ENCODE measurements at regions not wholly inside any gene's neighbourhood (a gene's known extent, or its start where the extent isn't known, plus 50 kb on each side); places are given as distances from the start of the nearest gene placed in this dataset.

DNA sequence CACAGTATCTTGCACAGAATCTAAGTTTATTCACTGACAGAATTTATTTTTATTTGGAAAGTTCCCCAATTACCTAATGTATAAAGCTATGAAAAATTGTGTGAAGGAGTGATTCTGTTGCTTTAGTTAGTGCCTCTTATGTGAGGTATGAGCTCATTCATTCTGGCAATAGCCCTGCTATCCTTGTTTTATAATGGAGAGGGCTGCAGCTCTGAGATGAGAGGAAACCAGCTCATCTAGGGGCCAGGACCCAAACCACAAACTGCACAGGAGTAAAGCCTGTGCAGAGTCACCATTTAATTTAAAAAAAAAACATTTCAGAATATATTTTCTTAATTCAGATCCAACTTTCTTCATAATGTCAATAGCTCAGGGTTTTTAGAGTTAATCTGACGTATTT lies 383.0 kb downstream of the TMEM182 start:
- no peaks in the 10 kb centered on the region for H3K27me3 ChIP-seq
- no peaks in the 10 kb centered on the region for H3K4me1 ChIP-seq
- 0 to 85% methylated on average over 1 of the region's 1 CpG for WGBS, 2 donors
- no peak overlapping the region for H3K27ac ChIP-seq
- no peaks in the 10 kb centered on the region for H3K9me3 ChIP-seq
- TF ChIP-seq, protein P1, sequence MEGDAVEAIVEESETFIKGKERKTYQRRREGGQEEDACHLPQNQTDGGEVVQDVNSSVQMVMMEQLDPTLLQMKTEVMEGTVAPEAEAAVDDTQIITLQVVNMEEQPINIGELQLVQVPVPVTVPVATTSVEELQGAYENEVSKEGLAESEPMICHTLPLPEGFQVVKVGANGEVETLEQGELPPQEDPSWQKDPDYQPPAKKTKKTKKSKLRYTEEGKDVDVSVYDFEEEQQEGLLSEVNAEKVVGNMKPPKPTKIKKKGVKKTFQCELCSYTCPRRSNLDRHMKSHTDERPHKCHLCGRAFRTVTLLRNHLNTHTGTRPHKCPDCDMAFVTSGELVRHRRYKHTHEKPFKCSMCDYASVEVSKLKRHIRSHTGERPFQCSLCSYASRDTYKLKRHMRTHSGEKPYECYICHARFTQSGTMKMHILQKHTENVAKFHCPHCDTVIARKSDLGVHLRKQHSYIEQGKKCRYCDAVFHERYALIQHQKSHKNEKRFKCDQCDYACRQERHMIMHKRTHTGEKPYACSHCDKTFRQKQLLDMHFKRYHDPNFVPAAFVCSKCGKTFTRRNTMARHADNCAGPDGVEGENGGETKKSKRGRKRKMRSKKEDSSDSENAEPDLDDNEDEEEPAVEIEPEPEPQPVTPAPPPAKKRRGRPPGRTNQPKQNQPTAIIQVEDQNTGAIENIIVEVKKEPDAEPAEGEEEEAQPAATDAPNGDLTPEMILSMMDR (IDR thresholded peaks at IDR 0.05), result no peak
- no peak overlapping the region for H3K4me3 ChIP-seq
- no peak for ATAC-seq
- no peaks in the 10 kb centered on the region for H3K36me3 ChIP-seq
- intact Hi-C loops (cut with DNase I), result no loop called here
- DNase-seq, result no peak

DNA sequence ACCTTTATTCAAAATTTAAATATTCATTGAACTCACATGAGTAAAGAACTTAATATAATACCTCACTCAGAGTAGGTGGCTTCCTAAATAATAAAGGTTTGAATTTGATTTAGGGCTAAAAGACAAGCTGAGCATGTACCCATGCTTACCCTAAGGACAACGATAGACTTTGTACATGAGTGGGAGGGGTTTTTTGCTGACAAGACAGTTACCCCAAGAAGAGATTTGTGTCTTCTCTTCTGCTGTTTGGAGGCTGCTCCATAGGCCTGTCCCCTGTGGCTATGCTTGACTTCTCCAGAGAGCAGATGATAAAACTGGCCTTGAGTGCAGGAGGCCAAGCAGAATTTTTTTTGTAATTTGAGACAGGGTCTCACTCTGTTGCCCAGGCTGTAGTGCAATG lies 383.9 kb downstream of the TMEM182 start:
- intact Hi-C loops (cut with DNase I), result no loop called here
- TF ChIP-seq, protein P1 (IDR thresholded peaks at IDR 0.05), result no peak
- no peak overlapping the region for H3K4me3 ChIP-seq
- WGBS, 2 donors, result 81 to 84% methylated on average over 1 of the region's 1 CpG
- no peaks in the 10 kb centered on the region for H3K27me3 ChIP-seq
- ATAC-seq (no peak), DNase-seq (no peak)
- no peaks in the 10 kb centered on the region for H3K36me3 ChIP-seq
- no peaks in the 10 kb centered on the region for H3K4me1 ChIP-seq
- H3K9me3 ChIP-seq, result no peaks in the 10 kb centered on the region
- no peak overlapping the region for H3K27ac ChIP-seq

DNA sequence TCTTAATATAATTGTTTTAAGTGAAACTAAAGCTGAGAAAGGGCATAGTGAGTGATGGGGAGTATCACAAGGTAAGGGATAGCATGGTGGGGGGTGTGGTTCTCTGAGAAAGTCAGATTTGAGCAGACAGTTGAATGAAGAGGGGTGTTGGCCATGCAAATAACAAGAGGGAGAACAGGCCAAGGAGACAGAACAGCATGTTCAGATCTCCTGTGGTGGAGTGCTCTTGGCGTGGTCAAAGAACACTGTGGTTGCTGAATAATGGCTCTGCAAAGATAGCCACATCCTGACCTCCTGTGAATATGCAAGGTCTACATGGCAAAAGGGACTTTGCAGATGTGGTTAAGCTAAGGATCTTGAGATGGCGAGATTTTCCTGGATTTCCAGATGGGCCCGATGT lies 389.2 kb downstream of the TMEM182 start:
- H3K9me3 ChIP-seq, result no peaks in the 10 kb centered on the region
- 85 to 95% methylated on average over 3 of the region's 3 CpGs for WGBS, 2 donors
- TF ChIP-seq, protein P1 (IDR thresholded peaks at IDR 0.05), result no peak
- no peak overlapping the region for H3K27ac ChIP-seq
- no peak overlapping the region for H3K4me3 ChIP-seq
- H3K4me1 ChIP-seq, result no peaks in the 10 kb centered on the region
- DNase-seq (no peak), ATAC-seq (no peak)
- peaks cover 0 to 11% (median 0%) of the 10 kb centered on the region in 7 donors for H3K27me3 ChIP-seq
- no peaks in the 10 kb centered on the region for H3K36me3 ChIP-seq
- intact Hi-C loops (cut with DNase I), result no loop called here

DNA sequence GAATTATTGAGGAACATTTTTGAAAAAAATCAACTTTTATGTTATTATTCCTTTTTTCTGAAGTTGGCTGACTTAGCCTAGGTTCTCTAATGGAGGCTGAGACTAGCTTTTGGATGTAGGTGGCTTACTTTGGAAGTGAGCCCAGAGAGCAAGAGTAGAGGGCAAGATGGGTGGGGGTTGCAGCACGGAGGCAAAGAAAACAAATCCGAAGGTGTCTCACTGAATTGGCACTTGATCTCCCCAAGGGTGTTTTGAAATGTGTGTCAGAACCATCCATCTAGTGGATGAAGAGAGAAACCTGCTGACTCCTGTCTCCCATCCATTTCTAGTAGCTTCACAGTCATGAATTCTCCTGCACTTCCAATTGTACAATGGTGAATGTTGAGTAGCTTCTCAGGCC lies 390.7 kb downstream of the TMEM182 start:
- no peak for ATAC-seq
- intact Hi-C loops (cut with DNase I), result no loop called here
- WGBS, 2 donors, result 51 to 66% methylated on average over 2 of the region's 2 CpGs
- Histone ChIP-seq H3K27me3 (peaks cover 0 to 11% (median 0%) of the 10 kb centered on the region in 7 donors), H3K9me3 (no peaks in the 10 kb centered on the region), H3K4me3 (no peak overlapping the region), H3K36me3 (no peaks in the 10 kb centered on the region), H3K27ac (no peak overlapping the region), H3K4me1 (no peaks in the 10 kb centered on the region)
- DNase-seq, result no peak
- TF ChIP-seq, protein P1 (IDR thresholded peaks at IDR 0.05), result no peak
